Prostate gland (tissue), 2 donors: ENCODE measurements at regions not wholly inside any gene's neighbourhood (a gene's known extent, or its start where the extent isn't known, plus 50 kb on each side); places are given as distances from the start of the nearest gene placed in this dataset.

Source experiments
- POLR2A ChIP-seq: fragments of 450-650 bp; IDR thresholded peaks from one replicate; pipeline ENCODE4 v1.6.1; 2016; ENCODE audit warnings: antibody characterized with exemption, mild to moderate bottlenecking
- TF ChIP-seq, protein P1 (sequence below), 4 experiments: fragments of 200-600 bp in 2 of 4; fragments of 450-650 bp in 2 of 4; sonication (generic) in 2 of 4; IDR thresholded peaks; 1 replicate in 3 of 4; 2 replicates in 1 of 4; pipeline ENCODE4 v1.5.1; 2016 to 2019; ENCODE audit warnings: antibody characterized with exemption in 4 of 4, mild to moderate bottlenecking in 2 of 4, moderate library complexity in 2 of 4

GRCh38 chr9:16211946-16212345 is 658.5 kb downstream of the BNC2 start:
- TF ChIP-seq, protein P1, sequence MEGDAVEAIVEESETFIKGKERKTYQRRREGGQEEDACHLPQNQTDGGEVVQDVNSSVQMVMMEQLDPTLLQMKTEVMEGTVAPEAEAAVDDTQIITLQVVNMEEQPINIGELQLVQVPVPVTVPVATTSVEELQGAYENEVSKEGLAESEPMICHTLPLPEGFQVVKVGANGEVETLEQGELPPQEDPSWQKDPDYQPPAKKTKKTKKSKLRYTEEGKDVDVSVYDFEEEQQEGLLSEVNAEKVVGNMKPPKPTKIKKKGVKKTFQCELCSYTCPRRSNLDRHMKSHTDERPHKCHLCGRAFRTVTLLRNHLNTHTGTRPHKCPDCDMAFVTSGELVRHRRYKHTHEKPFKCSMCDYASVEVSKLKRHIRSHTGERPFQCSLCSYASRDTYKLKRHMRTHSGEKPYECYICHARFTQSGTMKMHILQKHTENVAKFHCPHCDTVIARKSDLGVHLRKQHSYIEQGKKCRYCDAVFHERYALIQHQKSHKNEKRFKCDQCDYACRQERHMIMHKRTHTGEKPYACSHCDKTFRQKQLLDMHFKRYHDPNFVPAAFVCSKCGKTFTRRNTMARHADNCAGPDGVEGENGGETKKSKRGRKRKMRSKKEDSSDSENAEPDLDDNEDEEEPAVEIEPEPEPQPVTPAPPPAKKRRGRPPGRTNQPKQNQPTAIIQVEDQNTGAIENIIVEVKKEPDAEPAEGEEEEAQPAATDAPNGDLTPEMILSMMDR (IDR thresholded peaks at IDR 0.05): no peak
- TF ChIP-seq POLR2A: no peak
